Sigmoid colon (tissue), 6 donors: ENCODE measurements at regions not wholly inside any gene's neighbourhood (a gene's known extent, or its start where the extent isn't known, plus 50 kb on each side); places are given as distances from the start of the nearest gene placed in this dataset.

Experiments
- DNase-seq: peaks from one replicate; pipeline ENCODE4 v3.0.0-alpha.2; 2019
- H3K27ac ChIP-seq, 4 donors: fragments of 200-600 bp; sonication (generic); one replicate each; pipeline ENCODE4 v1.5.1; 2016 to 2019; ENCODE audit warnings: mild to moderate bottlenecking in 1 of 4
- H3K27me3 ChIP-seq, 3 donors: fragments of 200-600 bp; sonication (generic); one replicate each; pipeline ENCODE4 v1.5.1; 2019; ENCODE audit warnings: mild to moderate bottlenecking in 1 of 3
- H3K36me3 ChIP-seq, 4 donors: fragments of 200-600 bp; sonication (generic); one replicate each; pipeline ENCODE4 v1.5.1; 2016 to 2019
- H3K4me1 ChIP-seq, 4 donors: fragments of 200-600 bp; sonication (generic); one replicate each; pipeline ENCODE4 v1.5.1; 2017 to 2019
- H3K4me3 ChIP-seq, 4 donors: fragments of 200-600 bp; sonication (generic); one replicate each; pipeline ENCODE4 v1.5.1; 2017 to 2019; ENCODE audit warnings: mild to moderate bottlenecking in 2 of 4, moderate library complexity in 1 of 4
- H3K9me3 ChIP-seq, 4 donors: fragments of 200-600 bp in 3 of 4; sonication (generic) in 3 of 4; one replicate each; pipeline versions ENCODE4 v1.5.1 to v1.6.1; 2013 to 2019
- EP300 ChIP-seq, 4 donors: sonication (generic); formaldehyde crosslinking; IDR thresholded peaks; one replicate each; pipeline ENCODE4 v1.6.1; 2017; ENCODE audit warnings: antibody characterized with exemption in 4 of 4
- POLR2A ChIP-seq, 2 donors: fragments of 450-650 bp; IDR thresholded peaks; one replicate each; pipeline ENCODE4 v1.6.1; 2016; ENCODE audit warnings: antibody characterized with exemption in 2 of 2, mild to moderate bottlenecking in 2 of 2, moderate library complexity in 2 of 2
- POLR2AphosphoS5 ChIP-seq, 4 donors: sonication (generic); formaldehyde crosslinking; IDR thresholded peaks; one replicate each; pipeline ENCODE4 v1.6.1; 2017; ENCODE audit warnings: antibody characterized with exemption in 4 of 4
- WGBS, 2 donors: extraction: QIAGEN DNeasy Blood & Tissue Kit; methylation state at CpG; one replicate each; pipeline ENCODE4 v1.1.7; 2013; 5-methylcytosine and 5-hydroxymethylcytosine counted together
- intact Hi-C: fragments of 100-400 bp; cut with DNase I; formaldehyde crosslinking; loops from one replicate; pipeline ENCODE4 v1.15.1; 2023
- TF ChIP-seq, protein P1 (sequence below), 4 experiments: fragments of 450-650 bp in 3 of 4; fragments of 200-600 bp in 1 of 4; IDR thresholded peaks; one replicate each; pipeline ENCODE4 v1.5.1; 2016 to 2019; ENCODE audit warnings: antibody characterized with exemption in 4 of 4, mild to moderate bottlenecking in 3 of 4, moderate library complexity in 2 of 4
- donor health status: healthy with polysubstance abuse.
- donor health status: healthy.

DNA sequence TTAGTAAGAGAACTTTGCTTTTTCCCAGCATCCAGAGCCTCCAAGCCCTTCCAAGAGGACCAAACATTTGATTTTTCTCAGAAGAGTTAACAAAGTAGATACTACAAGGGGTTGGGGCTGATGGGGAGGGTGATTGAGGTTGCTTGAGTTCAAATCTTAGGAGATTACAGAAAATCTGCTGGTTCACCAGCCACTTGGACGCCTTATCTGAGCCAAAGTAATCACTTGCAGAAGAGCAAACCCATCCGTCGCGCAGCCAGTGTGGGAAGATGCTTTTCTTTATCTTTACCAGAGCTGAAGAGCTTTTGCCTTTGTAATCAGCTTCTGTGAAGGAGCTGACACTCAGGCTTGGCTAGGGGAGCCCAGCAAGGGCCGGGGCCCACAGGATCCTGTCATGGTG is 91.9 kb upstream of the CTTNBP2NL start:
- Histone ChIP-seq H3K27me3 (no peaks in the 10 kb centered on the region), H3K36me3 (no peaks in the 10 kb centered on the region), H3K4me3 (no peak overlapping the region), H3K27ac (no peak overlapping the region), H3K4me1 (no peaks in the 10 kb centered on the region), H3K9me3 (no peaks in the 10 kb centered on the region)
- DNase-seq, result no peak
- TF ChIP-seq POLR2AphosphoS5 (IDR thresholded peaks at IDR 0.05) (no peak), EP300 (IDR thresholded peaks at IDR 0.05) (no peak), POLR2A (IDR thresholded peaks at IDR 0.05) (no peak)
- TF ChIP-seq, protein P1, sequence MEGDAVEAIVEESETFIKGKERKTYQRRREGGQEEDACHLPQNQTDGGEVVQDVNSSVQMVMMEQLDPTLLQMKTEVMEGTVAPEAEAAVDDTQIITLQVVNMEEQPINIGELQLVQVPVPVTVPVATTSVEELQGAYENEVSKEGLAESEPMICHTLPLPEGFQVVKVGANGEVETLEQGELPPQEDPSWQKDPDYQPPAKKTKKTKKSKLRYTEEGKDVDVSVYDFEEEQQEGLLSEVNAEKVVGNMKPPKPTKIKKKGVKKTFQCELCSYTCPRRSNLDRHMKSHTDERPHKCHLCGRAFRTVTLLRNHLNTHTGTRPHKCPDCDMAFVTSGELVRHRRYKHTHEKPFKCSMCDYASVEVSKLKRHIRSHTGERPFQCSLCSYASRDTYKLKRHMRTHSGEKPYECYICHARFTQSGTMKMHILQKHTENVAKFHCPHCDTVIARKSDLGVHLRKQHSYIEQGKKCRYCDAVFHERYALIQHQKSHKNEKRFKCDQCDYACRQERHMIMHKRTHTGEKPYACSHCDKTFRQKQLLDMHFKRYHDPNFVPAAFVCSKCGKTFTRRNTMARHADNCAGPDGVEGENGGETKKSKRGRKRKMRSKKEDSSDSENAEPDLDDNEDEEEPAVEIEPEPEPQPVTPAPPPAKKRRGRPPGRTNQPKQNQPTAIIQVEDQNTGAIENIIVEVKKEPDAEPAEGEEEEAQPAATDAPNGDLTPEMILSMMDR (IDR thresholded peaks at IDR 0.05), result no peak
- intact Hi-C loops, result no loop called here
- WGBS, 2 donors, result 80 to 85% methylated on average over 5 of the region's 5 CpGs

DNA sequence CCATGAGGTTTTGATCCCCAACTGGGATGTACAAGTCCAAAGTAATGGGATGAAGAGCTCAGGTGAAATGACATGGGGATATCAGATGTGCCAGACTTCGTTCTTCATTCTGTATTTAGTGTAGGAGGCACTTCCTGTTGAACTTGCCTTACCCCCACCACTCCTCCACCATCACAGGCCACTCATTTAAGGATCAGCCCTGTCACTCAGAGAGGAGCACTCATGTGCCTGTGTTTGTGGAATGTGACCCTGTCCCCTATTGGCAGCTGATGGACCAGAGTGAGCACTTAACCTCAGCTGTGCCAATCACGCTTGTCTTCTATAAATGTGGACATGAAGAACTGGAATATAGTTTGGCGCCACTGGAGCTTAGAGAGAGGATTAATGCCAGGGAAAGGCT is 91.4 kb upstream of the CTTNBP2NL start:
- 61 to 75% methylated on average over 3 of the region's 3 CpGs for WGBS, 2 donors

DNA sequence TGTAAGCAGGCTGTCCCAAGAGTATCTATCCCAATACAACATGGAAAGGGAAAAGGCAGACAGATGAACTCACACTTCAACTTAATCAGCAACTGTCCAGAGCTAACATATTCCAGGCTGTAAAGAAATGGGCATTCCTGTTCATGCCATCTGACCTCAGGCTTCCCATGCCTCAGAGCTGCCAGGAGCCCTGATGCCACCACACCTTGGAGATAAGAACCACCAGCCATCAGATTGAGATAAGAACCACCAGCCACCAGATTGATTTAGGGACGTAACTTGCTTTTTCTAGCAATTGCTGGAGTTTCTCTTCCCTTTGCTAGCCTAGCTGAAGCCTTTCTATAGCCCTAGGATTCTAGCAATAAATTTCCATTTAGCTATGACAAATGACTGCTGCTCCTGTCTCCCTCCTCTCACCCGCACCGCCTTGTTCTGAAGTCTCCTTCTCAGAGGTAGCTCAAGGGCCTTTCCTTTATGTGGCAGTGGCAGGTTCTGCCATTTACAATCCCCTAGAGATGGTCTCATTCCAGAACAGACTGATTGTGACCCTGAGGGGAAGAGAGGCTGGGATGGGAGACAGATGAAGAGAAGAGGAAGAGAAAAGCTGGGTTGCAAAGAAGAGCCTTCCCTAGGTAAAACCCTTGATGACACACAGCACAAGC is 88.0 kb upstream of the CTTNBP2NL start:
- intact Hi-C loops, result no loop called here
- no peak for DNase-seq
- no peaks in the 10 kb centered on the region for H3K36me3 ChIP-seq
- H3K27ac ChIP-seq, result no peak overlapping the region
- no peaks in the 10 kb centered on the region for H3K27me3 ChIP-seq
- H3K9me3 ChIP-seq, result no peaks in the 10 kb centered on the region
- no peak overlapping the region for H3K4me3 ChIP-seq
- 80 to 82% methylated on average over 3 of the region's 3 CpGs for WGBS, 2 donors
- TF ChIP-seq POLR2AphosphoS5 (IDR thresholded peaks at IDR 0.05), result no peak
- TF ChIP-seq, protein P1 (IDR thresholded peaks at IDR 0.05), result no peak
- no peak for TF ChIP-seq POLR2A (IDR thresholded peaks at IDR 0.05)
- no peak for TF ChIP-seq EP300 (IDR thresholded peaks at IDR 0.05)
- H3K4me1 ChIP-seq, result no peaks in the 10 kb centered on the region

More for the DNA sequence above, 91.4 kb upstream of the CTTNBP2NL start:
- Histone ChIP-seq H3K4me1 (no peaks in the 10 kb centered on the region), H3K36me3 (no peaks in the 10 kb centered on the region), H3K9me3 (no peaks in the 10 kb centered on the region), H3K27ac (no peak overlapping the region), H3K4me3 (no peak overlapping the region), H3K27me3 (no peaks in the 10 kb centered on the region)
- TF ChIP-seq, protein P1 (IDR thresholded peaks at IDR 0.05), result no peak
- TF ChIP-seq EP300 (IDR thresholded peaks at IDR 0.05) (no peak), POLR2AphosphoS5 (IDR thresholded peaks at IDR 0.05) (no peak), POLR2A (IDR thresholded peaks at IDR 0.05) (no peak)
- intact Hi-C loops, result no loop called here
- no peak for DNase-seq

DNA sequence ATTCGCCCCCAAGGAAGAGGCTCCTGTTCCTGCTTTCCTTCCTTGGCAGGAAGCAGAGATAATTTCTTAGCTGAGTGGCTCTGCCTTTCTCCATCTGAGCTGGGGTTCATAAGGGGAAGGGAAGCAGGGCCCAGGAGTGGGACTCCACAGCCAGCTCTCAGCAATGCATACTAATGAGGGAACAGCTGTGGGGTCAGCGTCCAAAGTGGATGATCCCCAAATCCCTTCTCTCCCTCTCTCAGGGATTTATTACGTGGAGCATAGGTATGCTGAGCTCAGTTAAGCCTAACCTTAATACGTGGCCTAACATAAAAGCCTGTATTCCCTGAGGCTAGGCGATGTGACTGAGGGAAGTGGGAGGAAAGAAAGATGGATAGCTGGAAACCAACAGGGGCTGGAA is 87.3 kb upstream of the CTTNBP2NL start:
- DNase-seq, result no peak
- intact Hi-C loops, result no loop called here
- TF ChIP-seq EP300 (IDR thresholded peaks at IDR 0.05) (no peak), POLR2A (IDR thresholded peaks at IDR 0.05) (no peak)
- TF ChIP-seq, protein P1 (IDR thresholded peaks at IDR 0.05), result no peak
- H3K36me3 ChIP-seq, result no peaks in the 10 kb centered on the region
- no peaks in the 10 kb centered on the region for H3K9me3 ChIP-seq
- WGBS, 2 donors, result 76 to 83% methylated on average over 5 of the region's 5 CpGs
- no peak overlapping the region for H3K27ac ChIP-seq
- H3K4me3 ChIP-seq, result no peak overlapping the region
- no peaks in the 10 kb centered on the region for H3K4me1 ChIP-seq
- no peaks in the 10 kb centered on the region for H3K27me3 ChIP-seq

DNA sequence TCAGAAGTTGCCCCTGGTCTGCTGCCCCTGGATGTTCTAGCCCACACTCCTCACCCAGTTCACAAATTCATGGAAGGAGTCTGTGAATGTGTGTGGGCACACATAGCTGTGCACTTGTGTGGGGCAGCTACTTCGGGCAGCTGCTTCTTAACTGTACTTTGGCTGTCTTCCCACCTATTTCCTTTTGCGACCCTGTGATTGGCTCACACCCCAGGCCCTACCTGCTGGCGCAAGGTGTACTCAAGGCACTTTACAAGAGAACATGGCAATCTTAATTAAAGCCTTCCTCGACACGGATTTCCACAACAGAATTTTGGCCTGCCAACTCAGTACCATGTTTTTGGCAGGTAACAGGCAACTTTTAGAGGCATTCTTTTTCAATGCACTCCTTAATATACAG is 86.5 kb upstream of the CTTNBP2NL start:
- Histone ChIP-seq H3K4me3 (no peak overlapping the region), H3K4me1 (no peaks in the 10 kb centered on the region), H3K36me3 (no peaks in the 10 kb centered on the region), H3K27ac (no peak overlapping the region), H3K9me3 (no peaks in the 10 kb centered on the region), H3K27me3 (no peaks in the 10 kb centered on the region)
- 42 to 72% methylated on average over 5 of the region's 5 CpGs for WGBS, 2 donors
- no peak for DNase-seq
- intact Hi-C loops, result no loop called here
- TF ChIP-seq EP300 (IDR thresholded peaks at IDR 0.05), result no peak
- TF ChIP-seq, protein P1 (IDR thresholded peaks at IDR 0.05), result no peak
- no peak for TF ChIP-seq POLR2A (IDR thresholded peaks at IDR 0.05)
- TF ChIP-seq POLR2AphosphoS5 (IDR thresholded peaks at IDR 0.05), result no peak
